ENCODE measurements at regions not wholly inside any gene's neighbourhood (a gene's known extent, or its start where the extent isn't known, plus 50 kb on each side); places are given as distances from the start of the nearest gene placed in this dataset.

GRCh38 chr14:96960598-96961116 is 163.5 kb downstream of the VRK1 start:
- POLR2A ChIA-PET = no interaction called here
- Mint-ChIP-seq H3K9me3 (peaks cover 18% of the 10 kb centered on the region), H3K36me3 (ENCODE audit: low read depth) (peaks cover 26% of the 10 kb centered on the region), H3K4me3 (no peak overlapping the region), H3K27me3 (no peaks in the 10 kb centered on the region), H3K27ac (no peak overlapping the region), H3K4me1 (peaks cover 24% of the 10 kb centered on the region)
- DNase-seq = no peak
- CTCF ChIA-PET = no interaction called here

DNA sequence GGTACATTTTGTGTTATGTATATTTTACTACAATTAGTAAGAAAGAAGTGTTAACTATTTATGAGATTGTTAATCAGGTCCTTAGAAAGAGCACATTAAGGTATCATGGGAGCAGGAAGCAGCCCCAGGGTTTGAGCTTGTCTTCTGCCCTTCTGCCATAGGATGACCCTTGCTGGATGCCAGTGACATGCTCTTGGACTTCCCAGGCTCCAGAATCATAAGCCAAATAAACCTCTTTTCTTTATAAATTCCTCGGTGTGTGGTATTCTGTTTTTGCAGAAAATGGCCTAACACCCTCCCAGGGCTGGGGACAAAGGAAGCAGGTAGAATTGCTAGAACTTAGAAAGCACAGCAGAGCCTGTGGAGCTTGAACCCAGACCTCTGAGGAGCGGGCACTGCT is 164.7 kb downstream of the VRK1 start:
- ChIA-PET CTCF (no interaction called here), POLR2A (interaction anchor here (0.7 to 1.9 kb wide), 2 partner anchors 165 to 582 kb away, joined by 3 to 6 read pairs; partner anchors contain the start of gene VRK1)
- no peaks in the 10 kb centered on the region for H3K27me3 Mint-ChIP-seq
- peaks cover 18% of the 10 kb centered on the region for H3K9me3 Mint-ChIP-seq
- peak overlapping the region; percentile 84 for H3K27ac Mint-ChIP-seq
- H3K36me3 Mint-ChIP-seq (ENCODE audit: low read depth) = peaks cover 26% of the 10 kb centered on the region
- H3K4me3 Mint-ChIP-seq = no peak overlapping the region
- no peak for DNase-seq
- peaks cover 24% of the 10 kb centered on the region for H3K4me1 Mint-ChIP-seq

DNA sequence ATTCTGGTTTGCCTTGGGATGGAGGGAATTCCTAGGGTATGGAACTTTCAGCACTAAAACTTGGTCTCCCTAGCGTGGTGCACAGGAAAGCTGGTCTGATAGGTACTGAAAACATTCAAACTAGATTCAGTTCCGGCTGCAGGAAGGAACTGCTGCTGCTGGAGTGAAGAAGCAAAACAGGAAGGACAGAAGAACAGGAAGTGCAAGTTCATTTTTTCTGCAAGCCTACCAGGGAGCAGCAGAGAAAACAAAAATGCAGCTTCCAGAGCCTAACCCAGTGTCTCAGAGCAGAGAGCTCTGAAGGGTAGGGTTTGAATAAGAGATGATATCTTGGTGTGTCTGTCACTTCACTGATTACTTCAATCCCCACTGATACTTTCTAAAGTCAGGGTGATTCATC is 165.2 kb downstream of the VRK1 start:
- ChIA-PET POLR2A (interaction anchor here (0.7 to 1.9 kb wide), 2 partner anchors 165 to 581 kb away, joined by 3 to 6 read pairs; partner anchors contain the start of gene VRK1), CTCF (no interaction called here)
- Mint-ChIP-seq H3K4me1 (peaks cover 24% of the 10 kb centered on the region), H3K27ac (peak overlapping the region; percentile 84), H3K36me3 (ENCODE audit: low read depth) (peaks cover 26% of the 10 kb centered on the region), H3K4me3 (peak overlapping the region; percentile 38), H3K27me3 (no peaks in the 10 kb centered on the region), H3K9me3 (peaks cover 18% of the 10 kb centered on the region)
- peak; percentile 48 for DNase-seq

DNA sequence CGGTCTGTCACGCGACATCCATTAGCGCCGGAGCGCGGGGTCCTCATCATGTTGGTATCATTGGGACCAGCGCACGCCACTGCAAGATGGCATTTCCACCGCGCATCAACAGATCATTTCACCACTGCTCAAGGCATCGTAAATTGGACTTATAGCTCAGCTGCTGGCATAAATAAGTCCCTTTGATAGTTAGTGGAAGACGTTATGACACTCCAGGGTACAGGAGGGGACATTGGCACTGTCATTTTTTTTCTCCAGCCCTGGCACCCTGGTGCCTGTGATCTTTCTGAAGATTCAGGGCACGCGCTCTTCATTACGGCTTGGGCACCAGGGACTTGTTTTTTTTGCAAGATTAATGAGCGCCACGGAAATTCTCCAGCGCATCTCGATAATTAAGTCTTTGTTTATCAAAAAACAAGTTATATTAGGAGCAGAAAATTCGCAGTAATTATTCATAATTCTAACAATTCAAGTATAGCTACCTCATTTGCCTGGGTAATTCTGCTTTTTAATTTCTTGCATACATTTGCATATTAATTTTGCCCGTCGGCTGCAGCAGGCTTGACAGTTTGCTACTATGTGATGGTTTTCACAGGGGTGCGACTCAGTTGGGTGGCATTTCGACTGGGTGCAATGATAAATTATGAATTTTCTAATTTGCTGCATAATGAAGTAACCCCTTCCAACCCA is 167.7 kb downstream of the VRK1 start:
- Mint-ChIP-seq H3K9me3 (peaks cover 22% of the 10 kb centered on the region), H3K27me3 (no peaks in the 10 kb centered on the region), H3K4me1 (peaks cover 24% of the 10 kb centered on the region), H3K27ac (no peak overlapping the region), H3K36me3 (ENCODE audit: low read depth) (peaks cover 31% of the 10 kb centered on the region), H3K4me3 (no peak overlapping the region)
- no peak for DNase-seq
- ChIA-PET POLR2A (no interaction called here), CTCF (no interaction called here)

DNA sequence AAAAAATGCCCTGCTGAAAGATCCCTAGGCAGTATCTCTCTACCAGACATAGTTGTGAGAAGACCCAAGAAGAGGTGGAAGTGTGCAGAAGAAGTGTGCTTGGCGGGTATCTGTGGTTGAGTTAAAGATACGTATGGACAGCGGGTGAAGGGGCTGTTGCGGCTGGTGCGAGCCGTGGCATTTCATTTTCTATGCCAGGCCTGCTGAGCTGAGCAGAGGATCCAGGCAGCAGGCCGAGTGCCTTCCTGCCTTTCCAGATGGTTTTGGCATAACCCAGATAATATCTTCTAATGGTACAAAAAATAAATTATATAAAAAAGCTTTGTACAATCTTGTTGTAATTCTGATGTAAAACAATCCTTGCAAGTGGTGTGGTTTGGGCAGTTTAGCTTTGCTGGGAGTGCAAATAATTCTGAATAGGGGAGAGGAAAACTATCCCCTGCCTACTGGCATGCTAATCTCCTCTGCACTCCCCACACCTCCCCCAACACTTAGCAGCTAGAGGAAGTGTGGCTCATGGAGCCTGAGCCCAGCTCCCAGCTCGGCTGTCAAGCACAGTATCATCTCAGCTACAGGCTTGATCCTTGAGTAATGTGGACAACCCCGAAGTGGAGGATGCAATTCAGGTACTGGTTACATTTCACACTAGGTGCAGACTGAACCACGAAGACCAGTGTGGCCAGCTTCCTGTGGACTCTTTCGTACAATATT is 168.9 kb downstream of the VRK1 start:
- Mint-ChIP-seq H3K27me3 (no peaks in the 10 kb centered on the region), H3K4me1 (peaks cover 20% of the 10 kb centered on the region), H3K4me3 (no peak overlapping the region), H3K36me3 (ENCODE audit: low read depth) (peaks cover 24% of the 10 kb centered on the region), H3K9me3 (peaks cover 17% of the 10 kb centered on the region), H3K27ac (no peak overlapping the region)
- no peak for DNase-seq
- POLR2A ChIA-PET = no interaction called here
- CTCF ChIA-PET = no interaction called here

DNA sequence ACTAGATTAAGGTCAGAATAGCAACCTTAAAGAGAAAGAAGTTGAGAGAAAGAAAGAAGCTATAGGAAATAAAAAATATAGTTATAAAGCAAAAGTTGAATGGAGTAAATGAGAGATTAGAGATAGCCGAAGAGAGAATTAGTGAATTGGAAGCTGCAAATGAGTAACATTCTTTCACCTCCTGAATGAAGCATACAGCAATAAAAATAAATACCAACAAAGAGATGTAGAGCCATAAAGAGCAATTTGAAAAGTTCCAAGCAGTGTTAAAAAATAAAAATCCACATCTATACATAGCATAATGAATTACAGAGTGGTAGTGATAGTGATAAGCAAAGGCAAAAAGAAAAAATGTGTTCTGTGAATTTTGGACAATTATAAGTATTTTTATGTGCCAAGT is 177.9 kb downstream of the VRK1 start:
- Mint-ChIP-seq H3K4me1 (no peaks in the 10 kb centered on the region), H3K27ac (no peak overlapping the region), H3K4me3 (no peak overlapping the region), H3K9me3 (peaks cover 15% of the 10 kb centered on the region), H3K36me3 (ENCODE audit: low read depth) (peaks cover 2% of the 10 kb centered on the region), H3K27me3 (peaks cover 5% of the 10 kb centered on the region)
- POLR2A ChIA-PET = no interaction called here
- CTCF ChIA-PET = no interaction called here
- DNase-seq = no peak

- no peak overlapping the region for H3K27ac Mint-ChIP-seq
- peaks cover 5% of the 10 kb centered on the region for H3K27me3 Mint-ChIP-seq
- POLR2A ChIA-PET = no interaction called here
These were observed 181.5 kb downstream of the VRK1 start for GRCh38 chr14:96978525-96979272.

DNA sequence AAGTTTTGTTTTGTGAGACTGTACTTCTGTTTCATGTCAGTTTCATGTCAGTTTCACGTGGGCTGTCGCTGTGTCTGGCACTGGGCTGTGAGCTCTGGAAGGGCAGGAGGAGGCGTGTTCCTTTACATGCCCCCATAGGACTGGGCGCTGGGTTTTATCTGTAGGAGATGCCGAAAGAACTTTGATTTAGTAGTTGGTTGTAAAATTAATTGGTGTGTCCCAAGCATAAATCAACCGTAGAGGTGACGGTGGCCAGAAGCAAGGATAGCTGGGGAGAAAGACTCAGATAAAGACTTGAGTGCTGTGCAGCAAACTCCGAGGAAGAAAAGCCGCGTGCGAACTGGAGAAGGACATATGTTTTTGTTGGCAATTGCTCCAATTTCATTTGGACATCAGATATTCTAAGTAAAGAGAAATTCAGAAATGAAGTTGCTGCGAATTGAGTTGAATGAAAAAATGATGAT is 182.5 kb downstream of the VRK1 start:
- Mint-ChIP-seq H3K27me3 (peaks cover 5% of the 10 kb centered on the region), H3K9me3 (peaks cover 8% of the 10 kb centered on the region), H3K27ac (no peak overlapping the region), H3K4me3 (no peak overlapping the region), H3K36me3 (ENCODE audit: low read depth) (no peaks in the 10 kb centered on the region), H3K4me1 (no peaks in the 10 kb centered on the region)
- ChIA-PET CTCF (no interaction called here), POLR2A (no interaction called here)
- DNase-seq = no peak

More at GRCh38 chr14:96978525-96979272, 181.5 kb downstream of the VRK1 start:
- Mint-ChIP-seq H3K4me3 (no peak overlapping the region), H3K36me3 (ENCODE audit: low read depth) (peaks cover 2% of the 10 kb centered on the region), H3K9me3 (peaks cover 14% of the 10 kb centered on the region), H3K4me1 (no peaks in the 10 kb centered on the region)
- no peak for DNase-seq
- CTCF ChIA-PET = no interaction called here

DNA sequence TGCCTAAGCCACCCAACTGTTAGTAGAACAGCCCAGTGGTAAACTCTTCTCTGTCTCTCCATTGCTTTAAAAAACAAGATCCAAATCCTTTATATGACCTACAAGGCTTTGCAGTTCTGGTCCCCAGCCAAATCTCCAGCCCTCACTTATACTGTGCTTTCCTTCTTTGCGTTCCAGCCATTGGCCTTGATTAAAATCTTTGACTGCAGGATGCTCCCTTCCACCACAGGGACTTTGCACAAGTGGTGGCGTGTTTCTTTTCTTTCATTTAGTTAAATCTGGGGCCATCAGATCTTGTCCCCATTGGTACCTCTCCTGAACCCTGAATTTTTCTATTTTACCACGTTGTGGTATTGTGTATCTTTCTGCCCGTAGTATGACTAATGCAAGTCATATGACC is 183.7 kb downstream of the VRK1 start:
- CTCF ChIA-PET = no interaction called here
- Mint-ChIP-seq H3K27ac (no peak overlapping the region), H3K27me3 (peaks cover 5% of the 10 kb centered on the region), H3K4me3 (no peak overlapping the region), H3K4me1 (no peaks in the 10 kb centered on the region), H3K36me3 (ENCODE audit: low read depth) (no peaks in the 10 kb centered on the region), H3K9me3 (no peaks in the 10 kb centered on the region)
- no peak for DNase-seq
- POLR2A ChIA-PET = no interaction called here

DNA sequence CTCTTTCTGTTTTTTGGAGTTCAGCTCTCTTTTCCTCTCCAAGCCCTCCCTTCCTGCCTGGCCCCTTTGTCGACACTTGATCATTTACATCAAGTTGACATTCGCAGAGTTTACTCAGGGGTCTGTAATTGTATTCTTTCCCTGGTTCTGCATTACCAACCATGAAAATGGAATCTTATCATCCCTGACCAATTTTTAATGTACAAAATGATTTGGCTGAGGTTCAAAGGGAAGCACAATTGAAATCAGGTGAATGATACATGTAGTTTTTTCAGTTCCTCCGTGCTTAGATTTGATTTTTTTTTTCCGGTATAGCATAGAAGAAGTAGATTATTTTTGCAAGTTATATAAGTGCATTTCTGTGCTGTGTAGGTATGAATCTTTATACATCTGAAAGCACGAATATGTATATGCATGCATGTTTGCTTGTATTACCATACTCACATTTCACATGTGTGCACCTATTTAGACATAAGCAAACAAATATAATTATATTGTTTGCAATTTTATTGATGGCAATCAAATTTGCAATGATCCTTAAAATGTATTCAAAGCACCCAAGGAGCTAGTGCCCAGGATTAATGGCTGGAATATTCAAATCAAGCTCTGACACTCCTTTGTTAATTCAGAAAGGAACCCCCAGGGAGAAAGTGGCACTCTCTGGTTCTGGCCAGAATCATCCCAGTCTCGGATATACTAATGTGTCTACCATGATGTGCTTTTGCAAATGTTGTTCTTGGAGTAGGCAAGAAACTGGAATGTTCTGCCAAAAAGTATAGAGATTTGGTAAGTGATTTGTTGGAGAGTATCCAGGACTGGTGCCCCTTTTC is 189.3 kb downstream of the VRK1 start:
- Mint-ChIP-seq H3K27ac (no peak overlapping the region), H3K9me3 (peaks cover 3% of the 10 kb centered on the region), H3K4me3 (no peak overlapping the region), H3K27me3 (no peaks in the 10 kb centered on the region), H3K36me3 (ENCODE audit: low read depth) (no peaks in the 10 kb centered on the region), H3K4me1 (peaks cover 9% of the 10 kb centered on the region)
- no peak for DNase-seq
- ChIA-PET CTCF (no interaction called here), POLR2A (no interaction called here)

- no peak for DNase-seq
These were observed 189.9 kb downstream of the VRK1 start for GRCh38 chr14:96987086-96987474.

GRCh38 chr14:96987771-96988170 is 190.6 kb downstream of the VRK1 start:
- H3K36me3 Mint-ChIP-seq (ENCODE audit: low read depth) = no peaks in the 10 kb centered on the region
- H3K4me3 Mint-ChIP-seq = no peak overlapping the region
- ChIA-PET CTCF (no interaction called here), POLR2A (no interaction called here)
- H3K27me3 Mint-ChIP-seq = peaks cover 2% of the 10 kb centered on the region
- DNase-seq = no peak
- peaks cover 3% of the 10 kb centered on the region for H3K9me3 Mint-ChIP-seq
- no peak overlapping the region for H3K27ac Mint-ChIP-seq
- H3K4me1 Mint-ChIP-seq = peaks cover 9% of the 10 kb centered on the region

More at GRCh38 chr14:96987086-96987474, 189.9 kb downstream of the VRK1 start:
- Mint-ChIP-seq H3K9me3 (peaks cover 3% of the 10 kb centered on the region), H3K27ac (no peak overlapping the region), H3K27me3 (no peaks in the 10 kb centered on the region), H3K4me1 (peaks cover 9% of the 10 kb centered on the region), H3K4me3 (no peak overlapping the region), H3K36me3 (ENCODE audit: low read depth) (no peaks in the 10 kb centered on the region)
- ChIA-PET CTCF (no interaction called here), POLR2A (no interaction called here)
